ENCODE measurements at regions not wholly inside any gene's neighbourhood (a gene's known extent, or its start where the extent isn't known, plus 50 kb on each side); places are given as distances from the start of the nearest gene placed in this dataset.

DNA sequence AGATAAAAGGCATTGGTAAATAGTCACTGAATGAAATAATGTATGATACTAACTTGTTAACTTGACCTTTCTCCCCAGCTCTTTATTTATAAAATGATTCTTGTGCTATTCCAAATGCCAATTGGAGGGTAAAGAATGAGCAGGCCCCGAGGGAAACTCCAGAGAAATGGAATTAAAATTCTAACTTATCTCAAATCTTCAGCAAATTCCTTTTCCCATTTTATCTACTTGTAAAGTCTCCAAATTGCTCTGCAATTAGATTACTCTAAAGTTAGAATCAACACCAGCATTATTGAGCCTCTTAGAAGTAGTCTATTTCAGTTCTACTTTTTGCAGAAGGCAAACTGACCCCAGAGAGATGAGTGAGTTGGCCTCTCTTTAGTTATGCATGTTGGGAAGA is 165.9 kb upstream of the PREP start:
- intact Hi-C loops (cut with micrococcal nuclease) = no loop called here
- no peak for TF ChIP-seq EZH2 (IDR thresholded peaks at IDR 0.05; ENCODE audit: borderline replicate concordance, insufficient read depth, low read depth, low read length, poor library complexity, severe bottlenecking)
- TF ChIP-seq, protein P1, sequence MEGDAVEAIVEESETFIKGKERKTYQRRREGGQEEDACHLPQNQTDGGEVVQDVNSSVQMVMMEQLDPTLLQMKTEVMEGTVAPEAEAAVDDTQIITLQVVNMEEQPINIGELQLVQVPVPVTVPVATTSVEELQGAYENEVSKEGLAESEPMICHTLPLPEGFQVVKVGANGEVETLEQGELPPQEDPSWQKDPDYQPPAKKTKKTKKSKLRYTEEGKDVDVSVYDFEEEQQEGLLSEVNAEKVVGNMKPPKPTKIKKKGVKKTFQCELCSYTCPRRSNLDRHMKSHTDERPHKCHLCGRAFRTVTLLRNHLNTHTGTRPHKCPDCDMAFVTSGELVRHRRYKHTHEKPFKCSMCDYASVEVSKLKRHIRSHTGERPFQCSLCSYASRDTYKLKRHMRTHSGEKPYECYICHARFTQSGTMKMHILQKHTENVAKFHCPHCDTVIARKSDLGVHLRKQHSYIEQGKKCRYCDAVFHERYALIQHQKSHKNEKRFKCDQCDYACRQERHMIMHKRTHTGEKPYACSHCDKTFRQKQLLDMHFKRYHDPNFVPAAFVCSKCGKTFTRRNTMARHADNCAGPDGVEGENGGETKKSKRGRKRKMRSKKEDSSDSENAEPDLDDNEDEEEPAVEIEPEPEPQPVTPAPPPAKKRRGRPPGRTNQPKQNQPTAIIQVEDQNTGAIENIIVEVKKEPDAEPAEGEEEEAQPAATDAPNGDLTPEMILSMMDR (IDR thresholded peaks at IDR 0.05) = no peak
- Histone ChIP-seq H3K27ac (ENCODE audit: low read length in 2 of 2) (no peak overlapping the region), H3K9me3 (ENCODE audit: control extremely low read depth in 1 of 3, control insufficient read depth in 2 of 3, insufficient read depth in 1 of 3, low read length in 2 of 3) (no peaks in the 10 kb centered on the region), H3K9ac (ENCODE audit: low read length) (no peak overlapping the region), H4K20me1 (ENCODE audit: control insufficient read depth, insufficient read depth, low read length, poor library complexity, severe bottlenecking) (no peaks in the 10 kb centered on the region), H3K79me2 (ENCODE audit: control insufficient read depth, insufficient read depth, low read length) (no peaks in the 10 kb centered on the region), H3K27me3 (replicated peaks in 1 of 4; ENCODE audit: control extremely low read depth in 1 of 4, control insufficient read depth in 3 of 4, insufficient read depth in 4 of 4, low read length in 3 of 4) (peaks cover 0 to 2% (median 0%) of the 10 kb centered on the region in 4 experiments), H2AFZ (ENCODE audit: insufficient read depth, low read depth, low read length, poor library complexity, severe bottlenecking) (no peak overlapping the region), H3K36me3 (replicated peaks in 1 of 2; ENCODE audit: control extremely low read depth in 1 of 2, control insufficient read depth in 1 of 2, extremely low read depth in 1 of 2, insufficient read depth in 2 of 2, low read length in 1 of 2) (no peaks in the 10 kb centered on the region), H3K4me3 (ENCODE audit: control extremely low read depth in 1 of 5, extremely low read depth in 1 of 5, insufficient read depth in 1 of 5, low read depth in 2 of 5, low read length in 4 of 5) (no peak overlapping the region), H3K4me2 (replicated peaks; ENCODE audit: low read depth, low read length, poor library complexity, severe bottlenecking) (no peak overlapping the region), H3K4me1 (ENCODE audit: control insufficient read depth in 2 of 2, insufficient read depth in 2 of 2, low read length in 2 of 2) (no peaks in the 10 kb centered on the region)
- POLR2A ChIA-PET = no interaction called here
- DNase-seq (no peak), ATAC-seq (ENCODE audit: low read depth) (no peak)
- Mint-ChIP-seq H3K4me3 (no peak overlapping the region), H3K4me1 (no peaks in the 10 kb centered on the region), H3K27ac (no peak overlapping the region), H3K27me3 (peaks cover 27% of the 10 kb centered on the region), H3K9me3 (ENCODE audit: insufficient read depth) (no peaks in the 10 kb centered on the region)
- CTCF ChIA-PET = no interaction called here
- no CpG with 5 or more reads among the region's 1 CpG for whole genome bisulfite sequencing (ENCODE audit: insufficient coverage)

DNA sequence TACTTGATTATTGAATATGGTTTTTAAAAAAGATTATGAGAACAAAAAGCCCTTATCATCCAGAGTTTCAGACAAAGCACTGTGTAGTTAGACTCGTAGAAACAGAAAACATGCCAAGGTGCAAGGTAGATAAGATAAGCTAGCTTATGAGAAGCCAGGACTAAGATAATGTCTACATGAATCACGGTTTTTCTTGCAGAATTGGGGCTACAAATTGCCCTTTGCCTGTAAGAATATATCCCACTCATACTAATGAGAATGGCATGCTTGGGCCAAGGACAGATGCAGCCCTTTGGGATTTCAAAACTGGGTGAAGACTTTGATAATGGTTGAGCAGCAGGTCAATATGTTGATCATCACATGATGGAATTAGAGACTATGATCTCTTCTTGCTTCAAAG is 165.3 kb upstream of the PREP start:
- no CpG with 5 or more reads among the region's 2 CpGs for WGBS (ENCODE audit: insufficient coverage)
- no peaks in the 10 kb centered on the region for H3K9me3 ChIP-seq (ENCODE audit: control extremely low read depth in 1 of 3, control insufficient read depth in 2 of 3, insufficient read depth in 1 of 3, low read length in 2 of 3)
- DNase-seq (no peak), ATAC-seq (ENCODE audit: low read depth) (no peak)
- H2AFZ ChIP-seq (ENCODE audit: insufficient read depth, low read depth, low read length, poor library complexity, severe bottlenecking) = no peak overlapping the region
- Mint-ChIP-seq H3K9me3 (ENCODE audit: insufficient read depth) (no peaks in the 10 kb centered on the region), H3K4me3 (no peak overlapping the region), H3K27me3 (peaks cover 29% of the 10 kb centered on the region), H3K4me1 (no peaks in the 10 kb centered on the region), H3K27ac (no peak overlapping the region)
- H3K9ac ChIP-seq (ENCODE audit: low read length) = no peak overlapping the region
- no peak overlapping the region for H3K27ac ChIP-seq (ENCODE audit: low read length in 2 of 2)
- H3K79me2 ChIP-seq (ENCODE audit: control insufficient read depth, insufficient read depth, low read length) = no peaks in the 10 kb centered on the region
- intact Hi-C loops (cut with micrococcal nuclease) = no loop called here
- CTCF ChIA-PET = no interaction called here
- no peak overlapping the region for H3K4me3 ChIP-seq (ENCODE audit: control extremely low read depth in 1 of 5, extremely low read depth in 1 of 5, insufficient read depth in 1 of 5, low read depth in 2 of 5, low read length in 4 of 5)
- no peaks in the 10 kb centered on the region for H4K20me1 ChIP-seq (ENCODE audit: control insufficient read depth, insufficient read depth, low read length, poor library complexity, severe bottlenecking)
- no peaks in the 10 kb centered on the region for H3K4me1 ChIP-seq (ENCODE audit: control insufficient read depth in 2 of 2, insufficient read depth in 2 of 2, low read length in 2 of 2)
- no peaks in the 10 kb centered on the region for H3K36me3 ChIP-seq (replicated peaks in 1 of 2; ENCODE audit: control extremely low read depth in 1 of 2, control insufficient read depth in 1 of 2, extremely low read depth in 1 of 2, insufficient read depth in 2 of 2, low read length in 1 of 2)
- H3K4me2 ChIP-seq (replicated peaks; ENCODE audit: low read depth, low read length, poor library complexity, severe bottlenecking) = no peak overlapping the region
- H3K27me3 ChIP-seq (replicated peaks in 1 of 4; ENCODE audit: control extremely low read depth in 1 of 4, control insufficient read depth in 3 of 4, insufficient read depth in 4 of 4, low read length in 3 of 4) = peaks cover 0 to 2% (median 0%) of the 10 kb centered on the region in 4 experiments
- POLR2A ChIA-PET = no interaction called here
- no peak for TF ChIP-seq EZH2 (IDR thresholded peaks at IDR 0.05; ENCODE audit: borderline replicate concordance, insufficient read depth, low read depth, low read length, poor library complexity, severe bottlenecking)
- TF ChIP-seq, protein P1 (IDR thresholded peaks at IDR 0.05) = no peak
